GM21526 (cell line): ENCODE measurements at regions not wholly inside any gene's neighbourhood (a gene's known extent, or its start where the extent isn't known, plus 50 kb on each side); places are given as distances from the start of the nearest gene placed in this dataset.
"Not testable (repeated sequence)": the region's sequence is repeated elsewhere in the genome, so short reads cannot be mapped to it uniquely, and the experiment has no call there.

ENCODE experiments used
- ATAC-seq: cut with Tn5 transposase; IDR thresholded peaks from one replicate; pipeline ENCODE4 v1.9.1; 2021; ENCODE audit warnings: moderate library complexity; ENCODE audit not compliant: unreplicated experiment, low FRiP score

DNA sequence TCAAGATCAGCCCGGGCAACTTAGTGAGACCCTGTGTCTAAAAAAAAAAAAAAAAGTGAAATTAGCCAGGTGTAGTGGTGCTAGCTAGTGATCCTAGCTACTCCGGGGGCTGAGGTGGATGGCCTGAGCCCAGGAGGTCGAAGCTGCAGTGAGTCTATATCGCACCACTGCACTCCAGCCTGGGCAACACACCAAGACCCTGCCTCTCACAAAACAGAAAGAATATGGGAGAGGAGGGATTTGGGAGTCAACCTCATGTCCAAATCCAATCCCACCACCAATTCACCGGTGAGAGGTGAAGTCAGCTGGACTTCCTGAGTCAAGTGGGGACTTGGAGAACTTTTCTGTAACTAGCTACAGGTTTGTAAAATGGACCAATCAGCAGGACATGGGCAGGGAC is 80.5 kb upstream of the MFGE8 start:
- ATAC-seq, result no peak

DNA sequence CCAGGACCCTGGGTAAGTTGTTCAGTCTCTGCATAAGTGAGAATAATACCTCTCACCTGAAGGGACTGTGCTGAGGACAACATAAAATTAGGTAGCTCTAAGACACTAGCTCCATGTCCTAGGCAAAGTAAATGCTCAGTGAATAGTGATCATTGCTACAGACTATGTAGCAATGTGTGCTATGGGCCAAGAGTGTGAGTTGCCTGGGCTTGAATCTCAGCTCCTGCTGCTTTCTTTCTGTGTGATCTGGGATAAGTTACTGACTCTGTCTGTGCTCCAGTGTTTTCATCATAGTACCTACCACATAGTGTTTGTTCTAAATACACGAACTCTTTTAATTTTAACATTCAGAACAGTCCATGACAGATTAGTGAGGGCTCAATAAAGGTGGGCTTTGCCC is 81.1 kb upstream of the MFGE8 start:
- no peak for ATAC-seq

DNA sequence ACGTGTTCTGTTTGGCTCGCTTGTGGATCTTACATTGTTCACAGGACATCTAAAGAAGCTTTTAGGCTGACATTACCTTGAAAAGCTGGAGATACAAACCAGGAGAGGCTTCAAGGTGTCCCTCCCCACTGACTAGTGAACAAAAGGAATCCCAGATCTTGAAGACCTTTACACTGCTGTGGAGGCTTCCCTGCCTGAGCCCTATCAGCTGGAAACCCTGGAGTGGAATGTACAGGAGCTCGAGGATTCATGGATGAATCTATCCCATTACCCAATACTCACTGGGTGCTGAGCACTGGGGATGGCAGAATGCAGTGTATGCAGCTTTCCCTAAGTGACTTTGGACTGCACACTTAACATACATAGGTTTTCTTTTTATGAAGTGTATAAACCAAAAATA is 82.3 kb upstream of the MFGE8 start:
- ATAC-seq, result no peak

DNA sequence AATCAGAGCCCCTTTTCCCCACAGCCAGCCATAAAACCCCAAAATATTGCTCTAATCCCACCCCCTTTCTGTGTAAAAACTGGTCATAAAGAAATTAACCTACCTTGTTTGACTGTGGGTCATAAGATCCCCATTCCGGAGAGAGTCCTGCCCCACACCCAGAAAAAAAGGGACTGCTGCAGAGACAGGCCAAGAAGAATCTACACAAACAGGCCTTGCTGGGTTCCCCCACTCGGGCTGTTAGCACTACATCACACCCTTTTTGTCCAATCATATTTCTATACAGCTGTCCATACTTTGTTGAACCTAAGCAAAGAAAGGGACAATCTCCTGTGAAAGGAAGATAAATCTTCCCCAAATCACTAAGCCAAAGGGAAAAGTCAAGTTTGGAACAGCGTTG is 84.4 kb upstream of the MFGE8 start:
- ATAC-seq, result no peak

DNA sequence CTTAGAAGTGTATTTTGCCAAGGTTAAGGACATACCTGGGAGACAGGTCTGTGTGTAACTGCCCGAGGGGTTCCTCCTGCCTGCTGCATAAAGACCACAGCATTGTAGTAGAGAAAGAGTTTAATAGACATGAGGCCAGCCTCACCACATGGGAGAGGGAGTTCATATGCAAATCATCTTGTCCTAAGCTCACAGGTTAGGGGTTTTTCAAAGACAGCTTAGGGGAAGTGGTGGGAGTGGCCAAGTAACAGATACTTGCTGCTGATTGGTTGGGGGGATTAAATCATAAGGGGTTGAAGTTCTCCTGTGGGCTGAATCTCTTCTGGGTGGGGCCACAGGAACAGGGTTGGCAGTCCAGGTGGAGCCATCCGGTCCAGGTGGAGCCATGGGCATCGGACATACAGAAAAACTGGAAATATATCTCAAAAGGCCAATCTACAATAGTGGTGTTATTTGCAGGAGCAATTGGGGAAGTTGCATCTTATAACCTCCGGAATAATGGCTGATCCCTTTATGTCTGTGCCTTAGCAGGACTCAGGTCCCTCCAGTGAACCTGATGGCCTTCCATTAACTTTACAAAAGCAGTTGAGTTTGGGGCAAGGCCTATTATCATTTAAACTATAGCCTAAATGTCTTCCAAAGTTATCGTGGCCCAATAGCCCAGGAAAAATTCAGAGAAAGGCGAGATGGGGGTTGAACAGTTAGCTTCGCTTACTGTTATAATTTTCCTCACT is 86.0 kb upstream of the MFGE8 start:
- no peak for ATAC-seq

DNA sequence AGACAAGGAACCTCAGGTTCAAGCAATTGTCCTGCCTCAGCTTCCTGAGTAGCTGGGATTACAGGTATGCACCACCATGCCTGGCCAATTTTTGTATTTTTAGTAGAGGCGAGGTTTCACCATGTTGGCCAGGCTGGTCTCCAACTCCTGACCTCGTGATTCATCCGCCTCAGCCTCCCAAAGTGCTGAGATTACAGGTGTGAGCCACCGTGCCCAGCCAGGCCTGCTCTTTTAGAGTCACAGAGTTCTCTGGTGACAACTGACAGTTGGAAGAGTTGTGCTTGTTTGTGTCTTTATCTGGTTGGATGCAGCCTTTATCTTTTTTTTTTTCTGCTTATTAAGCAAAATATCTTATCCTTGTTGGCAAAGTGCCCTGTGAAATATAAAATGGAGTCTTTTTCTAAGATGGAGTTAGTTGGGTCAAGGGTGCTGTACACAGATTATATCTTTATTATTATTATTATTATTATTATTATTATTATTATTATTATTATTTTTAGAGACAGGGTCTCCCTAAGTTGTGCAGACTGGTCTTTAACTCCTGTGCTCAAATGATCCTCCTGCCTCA is 86.5 kb upstream of the ABHD2 start:
- not testable (repeated sequence) for ATAC-seq

DNA sequence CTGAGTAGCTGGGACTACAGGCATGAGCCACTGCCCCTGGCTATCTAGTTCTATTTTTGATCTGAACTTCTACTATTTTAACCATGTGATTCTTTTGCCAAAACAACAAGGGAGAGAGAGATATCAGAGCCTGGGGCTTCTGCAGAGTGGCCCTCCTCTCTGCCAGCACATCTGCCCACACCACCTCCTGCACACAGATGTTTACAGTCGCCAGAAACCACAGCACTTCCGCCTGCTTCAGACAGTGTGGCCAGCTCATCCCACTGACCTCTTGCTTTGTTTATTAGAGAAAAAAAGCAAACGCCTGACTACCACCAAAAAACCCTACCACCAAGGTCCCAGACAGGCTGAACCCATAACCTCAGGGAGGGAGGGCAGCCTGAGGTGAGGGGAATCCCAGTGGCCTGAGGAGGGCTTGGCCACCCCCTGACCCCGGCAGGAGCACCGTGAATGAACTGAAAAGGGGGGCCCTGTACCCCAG is 85.9 kb upstream of the ABHD2 start:
- ATAC-seq, result no peak

DNA sequence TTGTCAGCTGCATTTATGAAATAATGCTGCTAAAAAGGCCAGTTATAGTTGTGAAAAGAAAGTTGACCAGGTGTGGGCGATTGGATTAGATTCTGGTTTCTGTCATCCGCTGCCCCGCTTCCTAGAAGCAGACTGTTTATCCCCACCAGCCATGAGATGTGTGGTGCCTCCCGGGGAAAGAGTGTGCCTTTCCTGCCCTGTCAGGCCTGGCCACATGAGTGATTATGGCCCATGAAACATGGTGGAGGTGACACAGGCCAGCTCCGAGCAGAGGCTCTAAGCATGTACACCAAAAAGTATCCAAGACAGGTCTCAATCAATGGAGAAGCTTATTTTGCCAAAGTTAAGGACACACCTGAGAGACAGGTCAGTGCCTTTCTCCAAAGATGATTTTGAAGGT is 85.4 kb upstream of the ABHD2 start:
- ATAC-seq, result no peak

DNA sequence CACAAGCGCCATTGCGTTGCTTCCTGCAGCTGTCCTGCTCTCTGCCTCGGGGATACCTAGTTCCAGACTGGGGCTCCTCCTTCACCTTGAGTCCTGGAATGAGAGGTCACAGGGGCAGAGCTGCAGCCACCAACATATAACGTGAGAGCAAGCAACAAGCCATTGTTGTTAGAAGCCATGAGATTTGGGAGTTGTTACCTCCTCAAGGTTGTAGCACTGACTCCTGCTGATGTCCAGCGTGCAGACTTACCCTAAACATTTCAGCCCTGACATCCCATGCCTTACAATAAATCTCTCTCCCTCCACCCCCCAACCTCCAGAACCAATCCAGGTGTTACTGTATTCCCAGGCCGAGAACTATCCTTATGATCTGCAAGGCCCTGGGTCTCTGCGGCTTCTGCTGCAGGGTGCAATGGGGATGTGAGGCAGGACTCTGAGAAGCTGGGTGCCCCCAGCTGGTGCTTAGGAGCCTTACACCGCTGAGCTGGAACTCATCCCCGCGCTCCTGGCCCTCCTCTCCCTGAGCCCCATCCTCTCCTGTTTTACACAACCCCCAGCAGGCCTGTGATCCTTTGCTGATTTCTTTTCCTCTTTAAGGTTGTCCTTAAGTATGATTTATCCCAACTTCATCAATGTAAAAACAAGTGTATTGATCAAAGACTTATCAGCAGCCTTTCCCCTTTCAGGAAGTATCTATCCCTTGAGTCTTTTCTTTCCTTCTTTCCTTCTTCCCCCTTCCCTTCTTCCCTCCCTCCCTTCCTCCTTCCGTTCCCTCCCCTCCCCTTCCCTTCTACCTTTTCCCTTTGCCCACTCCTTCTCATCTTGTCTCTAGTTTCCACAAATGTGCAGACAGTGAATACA is 84.2 kb upstream of the ABHD2 start:
- no peak for ATAC-seq

DNA sequence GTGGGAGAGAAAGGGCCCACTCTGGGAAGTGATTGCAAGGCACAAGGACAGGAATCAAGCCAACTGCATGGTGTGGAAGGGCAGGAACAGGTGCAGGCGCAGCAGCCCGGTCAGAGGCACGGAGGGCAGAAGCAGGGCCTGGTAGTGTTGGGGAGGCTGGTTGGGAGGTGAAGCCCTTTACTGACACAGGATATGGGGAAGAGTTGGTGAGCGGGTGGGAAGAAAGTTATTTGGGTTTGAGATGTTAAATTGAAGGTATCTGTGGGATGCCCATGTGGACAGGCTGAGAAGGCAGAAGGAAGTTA is 83.6 kb upstream of the ABHD2 start:
- ATAC-seq, result no peak

DNA sequence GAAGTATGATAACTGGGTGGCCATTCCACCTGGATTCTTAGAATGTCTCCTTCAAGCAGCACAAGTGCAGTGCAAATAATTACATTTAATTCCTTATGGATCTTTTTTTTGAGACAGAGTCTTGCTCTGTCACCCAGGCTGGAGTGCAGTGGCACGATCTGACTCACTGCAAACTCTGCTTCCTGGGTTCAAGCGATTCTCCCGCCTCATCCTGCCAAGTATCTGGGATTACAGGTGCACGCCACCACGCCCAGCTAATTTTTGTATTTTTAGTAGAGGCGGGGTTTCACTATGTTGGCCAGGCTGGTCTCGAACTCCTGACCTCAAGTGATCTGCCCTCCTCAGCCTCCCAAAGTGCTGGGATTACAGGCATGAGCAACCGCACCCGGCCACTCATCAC is 80.7 kb upstream of the ABHD2 start:
- ATAC-seq, result not testable (repeated sequence)

DNA sequence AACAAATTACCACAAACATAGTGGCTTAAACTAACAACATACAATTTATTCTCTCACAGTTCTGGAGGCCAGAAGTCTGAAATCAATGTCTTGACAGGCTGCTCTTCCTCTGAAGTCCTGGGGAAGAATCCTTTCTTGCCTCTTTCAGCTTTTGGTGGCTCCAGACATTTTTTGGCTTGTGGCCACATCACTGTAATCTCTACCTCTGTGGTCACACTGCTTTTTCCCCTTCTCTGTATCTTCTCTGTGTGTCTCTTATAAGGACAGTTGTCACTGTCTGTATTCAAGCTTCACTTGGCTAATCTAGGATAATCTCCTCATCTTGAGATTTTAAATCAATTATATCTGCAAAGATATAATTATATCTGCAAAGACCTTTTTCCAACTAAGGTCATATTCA is 80.3 kb upstream of the ABHD2 start:
- ATAC-seq, result no peak

DNA sequence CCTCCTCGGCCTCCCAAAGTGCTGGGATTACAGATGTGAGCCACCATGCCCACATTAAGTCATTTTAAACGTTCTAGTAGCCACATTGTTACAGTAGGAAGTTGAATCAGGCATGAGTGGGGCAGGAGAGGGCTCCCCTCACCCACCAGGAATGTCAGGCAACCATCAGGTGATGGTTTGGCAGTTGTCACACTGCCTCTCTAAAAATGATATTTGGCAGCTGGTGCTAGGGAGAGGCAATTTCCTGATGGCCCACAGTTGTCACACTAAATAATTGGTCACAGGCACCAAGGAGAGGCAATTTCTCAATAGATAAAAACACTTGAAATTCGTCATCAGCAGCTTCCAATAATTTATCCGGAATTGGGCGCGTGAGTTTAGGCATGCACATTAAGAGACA is 79.2 kb upstream of the ABHD2 start:
- ATAC-seq, result no peak

DNA sequence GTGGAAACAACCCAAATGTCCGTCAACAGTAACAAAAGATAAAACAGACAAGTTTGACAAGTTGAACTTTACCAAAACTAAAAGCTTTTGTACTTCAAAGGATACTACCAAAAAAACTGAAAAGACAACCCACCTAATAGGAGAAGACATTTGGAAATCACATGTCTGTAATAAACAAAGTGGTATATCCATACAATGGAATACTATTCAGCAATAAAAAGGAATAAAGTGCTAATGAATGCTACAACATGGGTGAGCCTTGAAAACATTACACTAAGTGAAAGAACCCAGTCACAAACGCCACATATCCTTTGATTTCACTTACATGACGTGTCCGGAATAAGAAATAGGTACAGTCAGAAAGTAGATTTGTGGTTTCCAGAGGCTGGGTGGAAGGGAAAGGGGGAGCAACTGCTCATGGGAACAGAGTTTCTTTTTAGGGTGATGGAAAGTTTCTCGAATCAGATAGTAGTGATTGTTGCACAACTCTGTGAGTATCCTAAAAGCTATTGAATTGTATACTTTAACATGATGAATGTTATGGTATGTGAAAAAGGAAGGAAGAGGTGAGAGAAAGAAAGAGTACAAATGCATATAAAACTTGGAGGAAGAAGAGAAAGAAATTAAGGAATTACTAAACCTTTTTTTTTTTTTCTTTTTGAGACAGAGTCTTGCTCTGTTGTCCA is 72.7 kb upstream of the ABHD2 start:
- no peak for ATAC-seq

DNA sequence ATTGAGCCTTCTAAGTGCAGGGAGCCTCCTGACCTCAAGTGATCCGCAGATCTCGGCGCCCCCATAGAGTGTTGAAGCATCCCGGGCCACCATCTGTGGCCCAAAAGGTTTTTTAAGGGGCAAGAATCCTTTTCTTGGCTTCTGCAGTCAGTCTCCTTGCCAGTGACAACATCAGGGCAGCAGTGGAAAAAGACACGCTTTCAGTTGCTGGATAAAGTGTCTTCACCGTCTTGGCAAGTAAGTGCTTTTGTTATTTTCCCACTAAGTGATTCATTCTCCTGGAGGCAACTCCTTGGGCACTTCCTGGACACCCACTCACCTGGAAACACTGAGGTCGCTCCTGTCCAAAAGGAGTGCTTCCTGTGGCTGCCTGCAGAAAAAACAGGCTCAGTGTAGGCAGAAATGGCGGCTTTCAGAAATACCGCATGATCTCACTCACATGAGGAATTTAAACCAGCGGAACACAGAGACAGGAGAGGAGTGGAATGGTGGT is 71.7 kb upstream of the ABHD2 start:
- no peak for ATAC-seq

DNA sequence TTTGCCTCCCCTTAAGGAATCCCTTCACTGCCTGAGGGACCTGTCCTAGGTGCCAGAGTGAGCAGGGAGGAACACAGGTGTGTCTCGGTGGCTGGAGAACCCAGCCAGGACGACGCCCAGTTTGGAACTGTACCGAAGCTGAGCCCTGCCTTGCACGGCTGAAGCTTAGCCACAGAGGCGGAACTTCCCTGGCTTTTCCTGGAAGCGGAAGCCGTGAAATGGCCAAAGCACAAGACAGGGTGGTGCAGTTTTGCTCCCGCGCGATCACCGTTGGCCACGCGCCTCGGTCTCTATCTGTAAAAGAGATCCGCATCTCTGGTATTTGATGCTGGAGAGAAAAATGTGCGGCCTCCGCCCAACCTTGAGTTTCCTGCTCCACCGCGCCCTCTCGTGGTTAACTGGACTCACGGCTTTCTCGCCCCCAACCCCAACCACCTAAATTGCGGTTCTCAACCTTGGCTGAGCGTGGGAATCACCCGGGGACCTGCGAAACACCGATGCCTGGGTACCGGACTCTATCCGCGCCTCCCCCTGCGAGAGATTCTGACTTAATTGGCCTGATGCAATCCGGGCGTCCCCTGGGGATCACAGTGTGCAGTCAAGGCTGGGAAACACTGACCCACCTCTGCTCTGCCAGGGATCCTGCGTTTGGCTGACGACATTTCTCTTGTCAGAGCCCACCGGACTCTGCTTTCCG is 70.7 kb upstream of the ABHD2 start:
- no peak for ATAC-seq

DNA sequence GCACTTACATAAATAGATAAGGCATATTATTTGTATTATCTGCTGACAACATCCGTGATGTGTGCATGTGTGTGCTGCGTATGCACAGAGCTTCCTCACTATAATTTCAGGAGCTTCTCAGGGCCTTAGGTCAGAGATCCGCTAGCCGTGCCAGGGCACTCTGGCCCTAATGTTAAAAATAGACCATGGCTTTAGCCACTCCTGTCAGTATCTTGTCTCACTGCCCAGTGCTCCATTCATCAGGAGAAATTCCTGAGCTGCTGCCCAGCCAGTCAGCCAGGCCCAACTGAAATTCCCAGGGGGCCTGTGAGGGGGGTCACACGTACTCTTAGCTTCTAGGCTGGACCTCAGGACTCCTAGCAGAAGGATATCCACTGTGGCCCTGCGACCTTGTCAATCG is 70.0 kb upstream of the ABHD2 start:
- no peak for ATAC-seq

DNA sequence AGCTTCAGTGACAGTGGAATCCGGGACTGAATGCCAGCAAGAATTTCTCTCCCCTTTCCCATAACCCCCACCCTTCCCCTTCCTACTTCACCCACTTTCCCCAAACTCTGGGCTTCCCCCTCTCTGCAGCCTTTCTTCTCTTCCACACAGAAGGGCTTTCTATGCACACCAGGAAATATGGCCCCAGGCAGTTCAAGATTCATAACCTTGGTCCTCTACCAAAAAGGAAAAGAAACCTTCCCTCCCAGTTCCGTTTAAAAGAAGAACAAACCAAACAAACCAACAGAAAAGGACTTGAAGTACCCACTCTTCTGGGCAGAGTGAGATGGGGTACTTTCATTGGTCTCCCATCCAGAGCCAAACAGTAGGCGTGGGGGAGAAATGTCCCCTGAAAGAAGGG is 68.8 kb upstream of the ABHD2 start:
- no peak for ATAC-seq

DNA sequence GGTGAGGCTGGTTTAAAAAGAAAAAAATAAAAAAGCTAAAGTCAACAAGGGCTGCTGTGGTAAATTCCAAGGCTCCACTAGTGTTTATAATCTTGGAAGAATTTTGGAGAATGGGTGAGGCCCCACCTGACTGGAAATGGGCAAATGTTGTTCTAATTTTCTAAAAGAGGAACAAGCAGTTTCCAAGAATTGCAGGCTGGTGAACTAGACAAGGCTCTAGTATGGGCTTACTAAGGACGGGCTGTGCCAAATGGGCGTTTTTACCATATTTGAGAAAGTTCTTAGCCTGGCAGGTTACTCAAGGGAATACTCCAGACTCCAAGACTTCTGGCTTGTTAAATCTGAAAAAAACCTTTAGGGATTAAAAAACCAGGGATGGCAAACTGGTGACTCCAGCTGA is 67.0 kb upstream of the ABHD2 start:
- ATAC-seq, result no peak

DNA sequence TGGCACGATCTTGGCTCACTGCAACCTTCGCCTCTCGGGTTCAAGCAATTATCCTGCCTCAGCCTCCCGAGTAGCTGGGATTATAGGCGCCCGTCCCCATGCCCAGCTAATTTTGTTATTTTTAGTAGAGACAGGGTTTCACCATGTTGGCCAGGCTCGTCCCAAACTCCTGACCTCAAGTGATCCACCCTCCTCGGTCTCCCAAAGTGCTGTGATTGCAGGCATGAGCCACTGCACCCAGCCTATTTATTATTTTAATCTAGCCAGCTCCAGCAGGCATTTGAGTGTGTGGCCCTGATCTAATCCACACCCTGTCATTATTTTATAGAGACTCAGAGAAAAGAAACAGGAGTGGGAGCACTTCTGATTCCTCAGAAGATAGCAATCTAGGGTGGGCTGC is 66.4 kb upstream of the ABHD2 start:
- not testable (repeated sequence) for ATAC-seq
